Upper lobe of left lung (tissue), 4 donors: ENCODE measurements at regions not wholly inside any gene's neighbourhood (a gene's known extent, or its start where the extent isn't known, plus 50 kb on each side); places are given as distances from the start of the nearest gene placed in this dataset.

ENCODE experiments used
- POLR2A ChIP-seq, 4 donors: fragments of 450-650 bp; IDR thresholded peaks; one replicate each; pipeline ENCODE4 v1.5.1; 2016 to 2017; ENCODE audit warnings: antibody characterized with exemption in 4 of 4, mild to moderate bottlenecking in 2 of 4
- POLR2AphosphoS5 ChIP-seq, 2 donors: sonication (generic); formaldehyde crosslinking; IDR thresholded peaks; one replicate each; pipeline ENCODE4 v1.5.1; 2017; ENCODE audit warnings: antibody characterized with exemption in 2 of 2
- TF ChIP-seq, protein P1 (sequence below), 6 experiments: fragments of 450-650 bp in 4 of 6; fragments of 200-600 bp in 2 of 6; sonication (generic) in 2 of 6; IDR thresholded peaks; one replicate each; pipeline ENCODE4 v1.5.1; 2016 to 2019; ENCODE audit warnings: antibody characterized with exemption in 6 of 6

DNA sequence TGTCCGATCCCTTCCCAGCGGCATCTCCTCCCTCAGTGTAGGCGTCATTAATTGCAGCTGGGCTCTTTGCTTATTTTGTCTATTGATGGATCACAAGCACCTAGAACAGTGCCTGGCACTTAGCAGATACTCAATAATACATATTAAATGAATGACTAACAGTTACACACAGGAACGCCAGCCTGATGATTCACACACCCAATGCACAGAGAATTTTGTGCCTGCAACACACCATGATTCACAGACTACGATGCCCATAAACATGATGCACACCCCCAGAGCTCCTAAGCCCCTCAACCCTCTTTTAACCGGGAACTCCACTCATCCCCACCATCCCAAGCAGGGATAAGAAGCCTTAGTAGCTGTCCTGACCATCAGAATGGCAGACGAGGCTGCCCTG lies 66.6 kb upstream of the TMEM97 start:
- no peak for TF ChIP-seq POLR2A (IDR thresholded peaks at IDR 0.05)
- TF ChIP-seq, protein P1, sequence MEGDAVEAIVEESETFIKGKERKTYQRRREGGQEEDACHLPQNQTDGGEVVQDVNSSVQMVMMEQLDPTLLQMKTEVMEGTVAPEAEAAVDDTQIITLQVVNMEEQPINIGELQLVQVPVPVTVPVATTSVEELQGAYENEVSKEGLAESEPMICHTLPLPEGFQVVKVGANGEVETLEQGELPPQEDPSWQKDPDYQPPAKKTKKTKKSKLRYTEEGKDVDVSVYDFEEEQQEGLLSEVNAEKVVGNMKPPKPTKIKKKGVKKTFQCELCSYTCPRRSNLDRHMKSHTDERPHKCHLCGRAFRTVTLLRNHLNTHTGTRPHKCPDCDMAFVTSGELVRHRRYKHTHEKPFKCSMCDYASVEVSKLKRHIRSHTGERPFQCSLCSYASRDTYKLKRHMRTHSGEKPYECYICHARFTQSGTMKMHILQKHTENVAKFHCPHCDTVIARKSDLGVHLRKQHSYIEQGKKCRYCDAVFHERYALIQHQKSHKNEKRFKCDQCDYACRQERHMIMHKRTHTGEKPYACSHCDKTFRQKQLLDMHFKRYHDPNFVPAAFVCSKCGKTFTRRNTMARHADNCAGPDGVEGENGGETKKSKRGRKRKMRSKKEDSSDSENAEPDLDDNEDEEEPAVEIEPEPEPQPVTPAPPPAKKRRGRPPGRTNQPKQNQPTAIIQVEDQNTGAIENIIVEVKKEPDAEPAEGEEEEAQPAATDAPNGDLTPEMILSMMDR (IDR thresholded peaks at IDR 0.05) = no peak
- TF ChIP-seq POLR2AphosphoS5 (IDR thresholded peaks at IDR 0.05) = no peak
